IPS-18c (cell line): ENCODE measurements at regions not wholly inside any gene's neighbourhood (a gene's known extent, or its start where the extent isn't known, plus 50 kb on each side); places are given as distances from the start of the nearest gene placed in this dataset.

Experiments used
- H3K4me3 ChIP-seq: 2 replicates; pipeline ENCODE4 v1.7.0; 2013; ENCODE audit warnings: low read depth, mild to moderate bottlenecking, low read length, moderate library complexity; ENCODE audit not compliant: insufficient read depth
- H3K9me3 ChIP-seq: one replicate; pipeline ENCODE4 v1.6.1; 2013; ENCODE audit warnings: mild to moderate bottlenecking, low read length, moderate library complexity; ENCODE audit not compliant: control insufficient read depth, insufficient read depth

GRCh38 chr7:11895337-11895736 lies 63.3 kb upstream of the THSD7A start:
- H3K9me3 ChIP-seq = peaks cover 4% of the 10 kb centered on the region

GRCh38 chr7:11896663-11897062 lies 64.7 kb upstream of the THSD7A start:
- peaks cover under 1% of the 10 kb centered on the region for H3K9me3 ChIP-seq

More at GRCh38 chr7:11895337-11895736, 63.3 kb upstream of the THSD7A start:
- no peak overlapping the region for H3K4me3 ChIP-seq

GRCh38 chr7:11899247-11899646 lies 67.2 kb upstream of the THSD7A start:
- H3K4me3 ChIP-seq = no peak overlapping the region
- H3K9me3 ChIP-seq = no peaks in the 10 kb centered on the region

More at GRCh38 chr7:11896663-11897062, 64.7 kb upstream of the THSD7A start:
- no peak overlapping the region for H3K4me3 ChIP-seq

- H3K9me3 ChIP-seq = no peaks in the 10 kb centered on the region
- no peak overlapping the region for H3K4me3 ChIP-seq
Observed at GRCh38 chr7:11910253-11910652, 78.3 kb upstream of the THSD7A start.

GRCh38 chr7:11911900-11912299 lies 79.9 kb upstream of the THSD7A start:
- no peaks in the 10 kb centered on the region for H3K9me3 ChIP-seq
- H3K4me3 ChIP-seq = no peak overlapping the region

- Histone ChIP-seq H3K4me3 (no peak overlapping the region), H3K9me3 (no peaks in the 10 kb centered on the region)
Observed at GRCh38 chr7:11914645-11915044, 82.6 kb upstream of the THSD7A start.

GRCh38 chr7:11923376-11923930 lies 91.5 kb upstream of the THSD7A start:
- no peaks in the 10 kb centered on the region for H3K9me3 ChIP-seq

GRCh38 chr7:11931307-11931706 lies 99.3 kb upstream of the THSD7A start:
- Histone ChIP-seq H3K4me3 (no peak overlapping the region), H3K9me3 (no peaks in the 10 kb centered on the region)

More at GRCh38 chr7:11923376-11923930, 91.5 kb upstream of the THSD7A start:
- no peak overlapping the region for H3K4me3 ChIP-seq

GRCh38 chr7:11934796-11935195 lies 102.8 kb upstream of the THSD7A start:
- H3K9me3 ChIP-seq = no peaks in the 10 kb centered on the region
- H3K4me3 ChIP-seq = no peak overlapping the region

- Histone ChIP-seq H3K4me3 (no peak overlapping the region), H3K9me3 (no peaks in the 10 kb centered on the region)
Observed at GRCh38 chr7:11935905-11936304, 103.9 kb upstream of the THSD7A start.

- H3K4me3 ChIP-seq = no peak overlapping the region
- no peaks in the 10 kb centered on the region for H3K9me3 ChIP-seq
Observed at GRCh38 chr7:11946794-11947193, 114.8 kb upstream of the THSD7A start.

GRCh38 chr7:11950281-11950680 lies 118.3 kb upstream of the THSD7A start:
- H3K4me3 ChIP-seq = no peak overlapping the region
- no peaks in the 10 kb centered on the region for H3K9me3 ChIP-seq

GRCh38 chr7:11950942-11951341 lies 118.9 kb upstream of the THSD7A start:
- Histone ChIP-seq H3K9me3 (no peaks in the 10 kb centered on the region), H3K4me3 (no peak overlapping the region)

- H3K9me3 ChIP-seq = no peaks in the 10 kb centered on the region
- H3K4me3 ChIP-seq = no peak overlapping the region
Observed at GRCh38 chr7:11951909-11952308, 119.9 kb upstream of the THSD7A start.

- no peak overlapping the region for H3K4me3 ChIP-seq
- no peaks in the 10 kb centered on the region for H3K9me3 ChIP-seq
Observed at GRCh38 chr7:11952972-11953371, 121.0 kb upstream of the THSD7A start.

GRCh38 chr7:11956991-11957390 lies 125.0 kb upstream of the THSD7A start:
- Histone ChIP-seq H3K9me3 (no peaks in the 10 kb centered on the region), H3K4me3 (no peak overlapping the region)

GRCh38 chr7:11957956-11958355 lies 126.0 kb upstream of the THSD7A start:
- no peak overlapping the region for H3K4me3 ChIP-seq
- no peaks in the 10 kb centered on the region for H3K9me3 ChIP-seq

- no peak overlapping the region for H3K4me3 ChIP-seq
- no peaks in the 10 kb centered on the region for H3K9me3 ChIP-seq
Observed at GRCh38 chr7:11959121-11959520, 127.1 kb upstream of the THSD7A start.

- no peaks in the 10 kb centered on the region for H3K9me3 ChIP-seq
- H3K4me3 ChIP-seq = no peak overlapping the region
Observed at GRCh38 chr7:11960621-11961020, 128.6 kb upstream of the THSD7A start.
